ENCODE measurements at regions not wholly inside any gene's neighbourhood (a gene's known extent, or its start where the extent isn't known, plus 50 kb on each side); places are given as distances from the start of the nearest gene placed in this dataset.
"Not testable (repeated sequence)": the region's sequence is repeated elsewhere in the genome, so short reads cannot be mapped to it uniquely, and the experiment has no call there.

DNA sequence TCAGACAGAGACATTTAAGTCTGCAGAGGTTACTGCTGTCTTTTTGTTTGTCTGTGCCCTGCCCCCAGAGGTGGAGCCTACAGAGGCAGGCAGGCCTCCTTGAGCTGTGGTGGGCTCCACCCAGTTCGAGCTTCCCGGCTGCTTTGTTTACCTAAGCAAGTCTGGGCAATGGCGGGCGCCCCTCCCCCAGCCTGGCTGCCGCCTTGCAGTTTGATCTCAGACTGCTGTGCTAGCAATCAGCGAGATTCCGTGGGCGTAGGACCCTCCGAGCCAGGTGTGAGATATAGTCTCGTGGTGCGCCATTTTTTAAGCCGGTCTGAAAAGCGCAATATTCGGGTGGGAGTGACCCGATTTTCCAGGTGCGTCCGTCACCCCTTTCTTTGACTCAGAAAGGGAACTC lies 245.0 kb upstream of the CDH2 start:
- not testable (repeated sequence) for H3K4me3 ChIP-seq (ENCODE audit: insufficient read depth, low read depth, low read length); DNase-seq; H3K36me3 ChIP-seq (replicated peaks; ENCODE audit: control insufficient read depth, insufficient read depth, low read length); H3K27me3 ChIP-seq (ENCODE audit: control insufficient read depth, insufficient read depth, low read length)

DNA sequence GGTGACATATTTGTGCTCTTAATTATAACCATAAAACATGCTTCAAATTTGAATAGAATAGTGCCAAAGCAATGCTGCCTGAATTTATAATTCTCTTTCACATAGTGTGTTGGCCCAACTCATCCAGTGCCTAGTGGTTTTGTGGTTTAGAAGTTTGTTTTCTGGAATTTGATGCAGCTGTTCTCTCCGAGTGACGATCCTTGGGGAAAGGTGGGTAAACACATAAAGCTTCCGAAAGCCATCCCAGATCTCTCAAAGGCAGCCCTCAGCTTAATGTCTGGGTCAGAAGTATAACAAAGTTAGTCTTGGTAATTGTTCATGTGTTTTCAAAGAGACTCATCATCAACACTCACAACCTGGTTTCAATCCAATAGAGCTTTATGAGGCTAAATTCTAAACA lies 235.6 kb upstream of the CDH2 start:
- Histone ChIP-seq H3K27me3 (ENCODE audit: control insufficient read depth, insufficient read depth, low read length) (no peaks in the 10 kb centered on the region), H3K36me3 (replicated peaks; ENCODE audit: control insufficient read depth, insufficient read depth, low read length) (no peaks in the 10 kb centered on the region), H3K4me3 (ENCODE audit: insufficient read depth, low read depth, low read length) (no peak overlapping the region)
- DNase-seq: no peak

DNA sequence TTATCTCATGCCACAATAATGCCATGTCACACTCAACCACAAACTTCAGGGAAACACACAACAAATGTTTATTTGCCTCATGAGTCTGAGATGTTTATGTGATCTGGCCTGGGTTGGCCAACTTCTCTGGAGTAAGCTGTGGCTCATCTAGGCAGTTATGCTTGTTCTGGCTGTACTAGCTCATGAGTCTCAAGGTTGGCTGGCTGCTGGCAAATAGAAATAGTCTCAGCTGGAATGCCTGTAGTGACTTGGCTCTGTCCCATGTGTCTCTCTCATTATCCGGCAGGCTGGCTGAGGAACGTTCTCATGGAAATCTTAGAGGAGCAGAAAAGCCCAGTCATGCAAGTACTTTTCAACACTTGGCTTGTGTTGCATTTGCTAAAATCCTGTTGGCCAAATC lies 234.9 kb upstream of the CDH2 start:
- no peaks in the 10 kb centered on the region for H3K36me3 ChIP-seq (replicated peaks; ENCODE audit: control insufficient read depth, insufficient read depth, low read length)
- no peak for DNase-seq
- no peak overlapping the region for H3K4me3 ChIP-seq (ENCODE audit: insufficient read depth, low read depth, low read length)
- no peaks in the 10 kb centered on the region for H3K27me3 ChIP-seq (ENCODE audit: control insufficient read depth, insufficient read depth, low read length)

DNA sequence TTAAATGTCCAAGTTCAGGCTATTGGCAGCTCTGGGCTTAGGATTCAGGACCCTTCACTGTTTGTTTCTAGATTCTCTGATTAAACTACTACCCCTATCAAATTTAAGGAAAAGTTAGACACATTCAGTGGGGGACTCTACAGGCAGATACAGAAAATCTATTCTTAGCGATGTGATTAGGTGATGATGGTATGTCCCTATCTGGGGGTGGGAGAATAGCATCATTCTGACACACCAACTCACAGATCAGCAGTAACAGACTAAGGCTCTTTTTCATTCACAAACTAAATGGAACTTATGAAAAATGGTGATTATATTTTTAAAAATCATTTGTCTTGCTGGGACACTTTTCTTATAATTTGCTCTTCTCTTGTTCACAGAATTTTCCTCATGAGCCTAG lies 232.9 kb upstream of the CDH2 start:
- Histone ChIP-seq H3K4me3 (ENCODE audit: insufficient read depth, low read depth, low read length) (no peak overlapping the region), H3K36me3 (replicated peaks; ENCODE audit: control insufficient read depth, insufficient read depth, low read length) (no peaks in the 10 kb centered on the region), H3K27me3 (ENCODE audit: control insufficient read depth, insufficient read depth, low read length) (no peaks in the 10 kb centered on the region)
- DNase-seq: no peak

DNA sequence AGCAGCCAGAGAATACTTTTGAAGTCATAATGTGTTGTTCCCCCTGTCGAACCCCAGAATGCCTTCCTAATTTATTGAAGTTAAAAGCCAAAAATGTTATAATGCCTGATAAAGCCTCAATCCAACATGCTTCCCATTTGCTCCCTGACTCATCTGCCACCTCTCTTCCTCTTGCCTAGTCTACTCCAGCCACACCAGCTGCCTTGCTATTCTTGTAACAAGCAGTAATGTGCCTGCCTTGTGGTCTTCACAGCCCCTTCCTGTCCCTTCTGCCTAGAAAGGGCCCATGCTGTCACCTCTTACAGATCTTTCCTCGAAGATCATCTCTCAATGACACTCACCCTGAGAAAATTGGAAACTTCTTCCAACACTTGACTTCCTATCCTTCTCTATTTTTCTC lies 231.6 kb upstream of the CDH2 start:
- Histone ChIP-seq H3K27me3 (ENCODE audit: control insufficient read depth, insufficient read depth, low read length) (no peaks in the 10 kb centered on the region), H3K36me3 (replicated peaks; ENCODE audit: control insufficient read depth, insufficient read depth, low read length) (no peaks in the 10 kb centered on the region), H3K4me3 (ENCODE audit: insufficient read depth, low read depth, low read length) (no peak overlapping the region)
- no peak for DNase-seq

DNA sequence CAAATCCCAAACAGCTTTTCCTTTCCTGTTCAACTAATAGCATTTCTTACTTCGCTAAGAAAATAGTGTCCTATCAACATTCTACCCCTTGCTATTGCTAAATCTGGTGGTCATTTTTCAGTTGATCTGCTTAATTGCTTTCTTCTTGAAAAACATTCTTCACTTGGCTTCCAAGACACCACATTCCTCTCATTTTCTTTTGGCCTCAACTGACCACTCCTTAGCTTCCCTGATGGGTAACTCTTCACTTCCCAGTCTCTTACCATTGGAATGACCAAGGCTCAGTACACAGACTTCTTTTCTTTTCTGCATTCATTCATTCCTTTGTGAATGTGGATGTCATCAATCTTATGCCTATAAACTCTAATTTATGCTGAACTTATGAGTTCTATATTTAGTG lies 230.8 kb upstream of the CDH2 start:
- Histone ChIP-seq H3K4me3 (ENCODE audit: insufficient read depth, low read depth, low read length) (no peak overlapping the region), H3K27me3 (ENCODE audit: control insufficient read depth, insufficient read depth, low read length) (no peaks in the 10 kb centered on the region), H3K36me3 (replicated peaks; ENCODE audit: control insufficient read depth, insufficient read depth, low read length) (no peaks in the 10 kb centered on the region)
- no peak for DNase-seq

DNA sequence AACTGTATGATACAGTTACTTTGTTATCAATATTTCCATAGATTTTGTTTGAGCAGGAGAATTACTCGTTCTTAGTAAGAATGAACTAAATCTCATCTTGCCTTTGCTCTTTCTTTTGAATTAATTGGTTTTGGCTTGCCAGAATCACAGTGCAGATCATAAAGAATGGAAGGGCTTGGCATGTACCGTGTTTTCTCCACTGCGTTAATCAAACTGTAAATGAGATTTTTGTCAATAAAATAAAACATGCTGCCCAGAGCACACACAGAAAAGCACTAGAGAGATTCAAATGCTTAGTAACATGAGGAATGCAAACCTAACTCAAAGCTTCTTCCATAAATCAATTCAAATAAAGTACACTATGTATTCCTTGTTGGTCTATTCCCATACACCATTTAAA lies 229.6 kb upstream of the CDH2 start:
- no peak overlapping the region for H3K4me3 ChIP-seq (ENCODE audit: insufficient read depth, low read depth, low read length)
- no peak for DNase-seq
- H3K27me3 ChIP-seq (ENCODE audit: control insufficient read depth, insufficient read depth, low read length): no peaks in the 10 kb centered on the region
- H3K36me3 ChIP-seq (replicated peaks; ENCODE audit: control insufficient read depth, insufficient read depth, low read length): no peaks in the 10 kb centered on the region

DNA sequence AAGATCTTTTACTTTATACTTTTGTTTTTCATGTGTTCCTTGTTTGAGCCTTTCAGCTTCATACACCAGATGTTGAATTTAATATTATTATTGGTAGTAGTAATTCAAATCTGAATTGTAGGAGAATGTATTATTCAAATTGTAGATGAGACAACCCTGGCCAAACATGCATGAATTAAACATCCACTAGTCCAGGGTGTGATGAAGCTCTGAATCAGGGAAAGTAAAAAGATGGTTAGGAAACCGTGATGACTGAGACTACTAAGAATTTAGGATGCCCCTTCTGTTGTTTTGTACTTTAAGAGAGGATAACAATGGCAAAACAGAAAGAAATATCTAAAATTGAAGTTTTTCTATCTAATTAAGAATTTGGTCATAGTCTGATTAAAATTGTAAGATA lies 227.8 kb upstream of the CDH2 start:
- Histone ChIP-seq H3K27me3 (ENCODE audit: control insufficient read depth, insufficient read depth, low read length) (no peaks in the 10 kb centered on the region), H3K36me3 (replicated peaks; ENCODE audit: control insufficient read depth, insufficient read depth, low read length) (no peaks in the 10 kb centered on the region), H3K4me3 (ENCODE audit: insufficient read depth, low read depth, low read length) (no peak overlapping the region)
- DNase-seq: no peak

DNA sequence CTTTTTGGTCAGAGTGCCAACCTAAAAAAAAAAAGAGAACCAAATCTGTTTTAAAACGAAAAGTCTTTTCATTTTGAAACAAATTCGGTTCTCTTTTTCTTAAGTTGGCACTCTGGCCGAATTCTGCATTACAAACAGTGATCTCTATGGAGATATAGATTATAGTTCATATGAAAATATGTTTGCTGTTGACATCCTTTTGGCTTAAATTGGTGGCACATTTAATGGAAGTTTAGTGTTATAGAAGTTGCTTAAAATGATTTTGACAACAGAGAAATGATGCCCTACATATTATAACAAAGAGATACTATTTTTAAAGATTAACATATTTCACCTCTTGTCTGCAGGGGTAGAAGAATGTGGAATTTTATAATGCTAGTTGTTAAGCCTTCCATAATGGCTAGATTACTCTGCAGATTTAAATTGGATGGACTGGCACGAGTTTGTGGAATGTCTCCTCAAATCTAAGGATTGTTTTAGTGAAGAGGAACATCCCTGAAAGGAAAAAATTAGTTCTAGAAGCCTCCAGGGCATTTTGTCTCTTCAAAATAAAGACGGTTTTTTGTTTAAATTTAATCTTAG lies 222.9 kb upstream of the CDH2 start:
- Histone ChIP-seq H3K36me3 (replicated peaks; ENCODE audit: control insufficient read depth, insufficient read depth, low read length) (no peaks in the 10 kb centered on the region), H3K4me3 (ENCODE audit: insufficient read depth, low read depth, low read length) (no peak overlapping the region), H3K27me3 (ENCODE audit: control insufficient read depth, insufficient read depth, low read length) (no peaks in the 10 kb centered on the region)
- DNase-seq: no peak

DNA sequence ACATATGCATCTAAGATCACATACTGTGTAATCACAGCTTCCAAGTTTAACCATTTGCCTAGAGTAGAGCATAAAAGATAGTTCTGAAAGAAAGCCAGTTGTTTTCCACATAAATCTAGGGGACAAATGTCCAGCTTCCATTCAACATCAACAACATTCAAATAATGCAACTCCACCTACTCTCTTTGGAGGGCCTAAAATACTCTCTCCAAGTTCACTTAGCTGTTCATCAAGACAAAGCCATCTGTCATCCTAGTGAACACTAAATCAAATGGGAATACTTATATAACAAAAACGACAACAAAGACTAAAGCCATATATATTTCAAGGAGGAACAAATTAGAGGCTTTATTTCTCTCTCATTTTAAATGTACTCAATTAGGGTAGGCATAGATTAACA lies 221.5 kb upstream of the CDH2 start:
- Histone ChIP-seq H3K36me3 (replicated peaks; ENCODE audit: control insufficient read depth, insufficient read depth, low read length) (no peaks in the 10 kb centered on the region), H3K27me3 (ENCODE audit: control insufficient read depth, insufficient read depth, low read length) (no peaks in the 10 kb centered on the region), H3K4me3 (ENCODE audit: insufficient read depth, low read depth, low read length) (no peak overlapping the region)
- no peak for DNase-seq

DNA sequence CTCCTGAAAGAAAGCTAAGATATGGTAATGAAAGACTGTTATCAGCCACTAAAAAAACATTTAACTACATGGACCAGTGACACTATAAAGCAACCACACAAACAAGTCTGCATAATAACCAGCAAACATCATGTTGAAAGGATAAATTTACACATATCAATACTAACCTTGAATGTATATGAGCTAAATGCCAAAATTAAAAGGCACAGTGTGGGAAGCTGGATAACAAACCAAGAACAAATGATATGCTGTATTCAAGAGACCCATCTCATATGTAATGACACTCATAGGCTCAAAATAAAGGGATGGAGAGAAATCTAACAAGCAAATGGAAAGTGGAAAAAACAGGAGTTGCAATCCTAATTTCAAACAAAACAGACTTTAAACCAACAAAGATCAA lies 213.1 kb upstream of the CDH2 start:
- no peaks in the 10 kb centered on the region for H3K36me3 ChIP-seq (replicated peaks; ENCODE audit: control insufficient read depth, insufficient read depth, low read length)
- H3K4me3 ChIP-seq (ENCODE audit: insufficient read depth, low read depth, low read length): no peak overlapping the region
- no peak for DNase-seq
- no peaks in the 10 kb centered on the region for H3K27me3 ChIP-seq (ENCODE audit: control insufficient read depth, insufficient read depth, low read length)

DNA sequence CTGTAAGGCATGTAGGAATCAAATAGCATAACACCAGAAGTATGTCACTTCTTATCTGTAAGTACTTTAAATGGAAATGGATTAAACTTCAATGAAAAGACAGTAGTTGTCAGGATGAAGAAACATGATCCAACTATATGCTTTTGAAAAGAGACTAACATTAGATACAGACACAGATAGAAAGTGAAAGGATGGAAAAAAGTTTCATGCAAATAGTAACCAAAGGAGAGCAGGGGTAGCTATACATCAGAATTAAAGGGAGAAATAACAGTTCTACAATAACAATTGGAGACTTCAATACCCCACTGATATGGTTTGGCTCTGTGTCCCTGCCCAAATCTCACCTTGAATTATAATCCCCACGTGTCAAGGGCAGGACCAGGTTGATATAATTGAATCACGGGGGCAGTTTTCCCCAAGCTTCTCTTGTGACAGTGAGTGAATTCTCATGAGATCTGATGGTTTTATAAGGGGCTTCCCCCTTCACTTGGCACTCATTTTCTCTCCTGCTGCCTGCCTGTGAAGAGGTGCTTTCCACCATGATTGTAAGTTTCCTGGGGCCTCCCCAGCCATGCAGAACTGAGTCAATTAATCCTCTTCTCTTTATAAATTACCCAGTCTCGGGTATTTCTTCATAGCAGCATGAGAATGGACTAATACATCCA lies 205.4 kb upstream of the CDH2 start:
- DNase-seq: no peak
- no peaks in the 10 kb centered on the region for H3K36me3 ChIP-seq (replicated peaks; ENCODE audit: control insufficient read depth, insufficient read depth, low read length)
- H3K27me3 ChIP-seq (ENCODE audit: control insufficient read depth, insufficient read depth, low read length): no peaks in the 10 kb centered on the region
- no peak overlapping the region for H3K4me3 ChIP-seq (ENCODE audit: insufficient read depth, low read depth, low read length)

DNA sequence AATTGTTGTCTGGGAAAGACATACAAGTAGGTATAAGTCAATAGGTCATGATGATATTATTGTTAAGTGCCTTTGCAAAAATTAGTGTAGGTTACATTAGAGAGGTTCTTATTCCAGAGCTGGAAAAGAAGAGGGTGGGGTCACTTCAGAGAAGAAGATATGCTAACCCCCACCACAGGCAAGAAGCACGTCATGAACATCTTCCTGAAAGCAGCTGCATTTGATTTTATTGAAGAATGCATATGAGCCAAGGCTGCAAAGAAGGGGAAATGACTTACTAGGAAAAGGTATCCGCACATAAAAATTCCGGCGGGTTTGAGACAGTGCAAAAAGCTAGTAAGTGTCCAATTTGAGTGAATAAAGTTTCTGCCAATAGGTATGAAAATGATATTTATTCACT lies 195.3 kb upstream of the CDH2 start:
- DNase-seq: no peak
- H3K27me3 ChIP-seq (ENCODE audit: control insufficient read depth, insufficient read depth, low read length): no peaks in the 10 kb centered on the region

DNA sequence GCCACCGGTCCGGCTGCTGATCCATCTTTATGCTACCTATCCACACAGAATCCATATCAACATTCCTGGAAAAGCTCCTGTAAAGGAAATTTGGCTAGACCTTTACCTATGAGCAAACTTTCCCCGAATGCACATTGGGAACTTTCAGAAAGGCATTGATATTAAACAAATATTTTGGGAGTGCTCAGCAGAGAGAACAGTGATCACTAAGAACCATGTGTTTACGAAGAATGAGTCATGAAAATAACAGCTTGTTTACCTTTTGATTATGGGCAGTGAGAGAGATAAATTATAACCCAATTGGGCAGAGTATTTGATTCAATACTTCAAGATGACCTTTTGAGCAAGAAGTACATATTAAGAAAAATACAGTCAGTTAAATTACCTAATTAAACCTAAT lies 189.7 kb upstream of the CDH2 start:
- Histone ChIP-seq H3K4me3 (ENCODE audit: insufficient read depth, low read depth, low read length) (no peak overlapping the region), H3K27me3 (ENCODE audit: control insufficient read depth, insufficient read depth, low read length) (no peaks in the 10 kb centered on the region), H3K36me3 (replicated peaks; ENCODE audit: control insufficient read depth, insufficient read depth, low read length) (no peaks in the 10 kb centered on the region)
- DNase-seq: no peak

More for the DNA sequence above, 195.3 kb upstream of the CDH2 start:
- Histone ChIP-seq H3K36me3 (replicated peaks; ENCODE audit: control insufficient read depth, insufficient read depth, low read length) (no peaks in the 10 kb centered on the region), H3K4me3 (ENCODE audit: insufficient read depth, low read depth, low read length) (no peak overlapping the region)

DNA sequence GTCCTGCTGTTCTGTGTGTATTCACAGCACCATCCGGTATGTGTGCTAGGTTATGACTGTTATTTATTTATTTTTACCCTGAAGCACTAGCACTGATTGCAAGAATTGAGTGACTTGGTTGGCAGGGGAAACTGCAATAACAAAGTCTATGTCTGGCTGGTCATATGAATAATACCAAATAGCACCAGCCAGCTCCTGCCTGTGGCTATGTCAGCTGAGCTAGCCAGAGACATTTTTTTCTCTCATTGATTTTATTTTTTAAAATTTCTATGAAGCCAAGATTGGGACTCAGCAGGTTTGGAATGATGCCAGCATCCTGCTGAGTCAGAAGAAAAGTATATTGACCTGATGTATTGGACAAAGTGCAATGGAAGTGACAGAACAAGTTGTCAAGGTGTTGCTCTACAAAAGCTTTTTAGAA lies 188.5 kb upstream of the CDH2 start:
- Histone ChIP-seq H3K27me3 (ENCODE audit: control insufficient read depth, insufficient read depth, low read length) (no peaks in the 10 kb centered on the region), H3K36me3 (replicated peaks; ENCODE audit: control insufficient read depth, insufficient read depth, low read length) (no peaks in the 10 kb centered on the region), H3K4me3 (ENCODE audit: insufficient read depth, low read depth, low read length) (no peak overlapping the region)
- DNase-seq: no peak

DNA sequence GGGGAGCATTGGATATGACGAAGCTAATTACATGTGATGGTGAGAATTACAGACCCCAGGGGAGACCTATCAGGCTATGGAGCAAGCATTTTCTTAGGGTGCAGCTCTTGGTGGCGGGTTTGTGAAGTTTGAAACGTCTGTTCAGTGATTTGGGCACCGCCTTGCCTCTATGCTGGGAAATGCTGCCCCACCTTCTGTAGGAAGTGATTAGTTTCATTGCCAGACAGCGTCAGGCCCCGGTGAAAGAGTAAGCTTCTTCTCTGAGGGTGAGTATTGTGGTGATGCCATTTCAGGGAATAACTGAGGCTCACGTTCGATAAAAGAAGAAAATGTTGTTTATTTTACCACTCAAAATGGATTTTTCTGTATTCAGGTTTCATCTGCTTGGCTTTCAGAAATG lies 186.2 kb upstream of the CDH2 start:
- no peak overlapping the region for H3K4me3 ChIP-seq (ENCODE audit: insufficient read depth, low read depth, low read length)
- no peak for DNase-seq

More for the DNA sequence above, 186.2 kb upstream of the CDH2 start:
- H3K36me3 ChIP-seq (replicated peaks; ENCODE audit: control insufficient read depth, insufficient read depth, low read length): no peaks in the 10 kb centered on the region
- no peaks in the 10 kb centered on the region for H3K27me3 ChIP-seq (ENCODE audit: control insufficient read depth, insufficient read depth, low read length)

All from H7 (cell line).